WTC11 (cell line): ENCODE measurements at regions not wholly inside any gene's neighbourhood (a gene's known extent, or its start where the extent isn't known, plus 50 kb on each side); places are given as distances from the start of the nearest gene placed in this dataset.

Experiments
- CTCF ChIP-seq: fragments of 200-600 bp; IDR thresholded peaks from 2 replicates; pipeline ENCODE4 v1.8.0; 2022; ENCODE audit warnings: antibody characterized with exemption
- NR3C1 ChIP-seq: sonication (generic); formaldehyde crosslinking; conservative IDR thresholded peaks from 2 replicates; pipeline ENCODE4 v1.8.1; 2023; ENCODE audit warnings: low read depth, mild to moderate bottlenecking, missing genetic modification reagents

GRCh38 chr2:239606741-239607516 is 206.1 kb upstream of the HDAC4 start:
- TF ChIP-seq NR3C1 (CRISPR knock-in tag) (no peak), CTCF (no peak)
